ENCODE measurements at regions not wholly inside any gene's neighbourhood (a gene's known extent, or its start where the extent isn't known, plus 50 kb on each side); places are given as distances from the start of the nearest gene placed in this dataset.

GRCh38 chr7:22939842-22940241 is 74.1 kb downstream of the HYCC1 start:
- ATAC-seq (no peak), DNase-seq (ENCODE audit: low read depth, low spot score) (no peak)
- no peak overlapping the region for H3K4me3 ChIP-seq (ENCODE audit: low read depth in 2 of 2, low read length in 2 of 2)
- intact Hi-C loops (cut with micrococcal nuclease; ENCODE audit: unreplicated experiment): loop anchor here (5.0 kb wide), 1 partner anchor 117 kb away; no protein-coding TSS in a partner anchor
- no peaks in the 10 kb centered on the region for H3K27me3 ChIP-seq (ENCODE audit: control insufficient read depth, insufficient read depth, low read length)
- no peaks in the 10 kb centered on the region for H3K9me3 ChIP-seq (ENCODE audit: control insufficient read depth, insufficient read depth, low read depth, low read length)
- no peak for TF ChIP-seq REST (IDR thresholded peaks at IDR 0.05; ENCODE audit: insufficient read depth in 1 of 2, low read depth in 2 of 2, low read length in 1 of 2)
- TF ChIP-seq POLR2AphosphoS5 (IDR thresholded peaks at IDR 0.05; ENCODE audit: low read depth, low read length): no peak
- no peak for TF ChIP-seq SIN3A (IDR thresholded peaks at IDR 0.05; ENCODE audit: borderline replicate concordance, insufficient read depth, low read depth, low read length)
- TF ChIP-seq TCF7L2 (IDR thresholded peaks at IDR 0.05; ENCODE audit: low read depth, low read length): no peak
- no peak for TF ChIP-seq CTCF (IDR thresholded peaks at IDR 0.05)
- H3K27ac ChIP-seq (ENCODE audit: low read length): no peak overlapping the region
- CTCF ChIA-PET: no interaction called here
- POLR2A ChIA-PET: no interaction called here
- no TSS peak for BruUV-seq (replicated peaks)
- in situ Hi-C loops (cut with HindIII; ENCODE audit: low pct_unique_long_range_greater_than_20kb, low sequenced_read_pairs): no loop called here
- H3K4me1 ChIP-seq (ENCODE audit: control insufficient read depth, insufficient read depth, low read length): no peaks in the 10 kb centered on the region
- H3K36me3 ChIP-seq (ENCODE audit: control insufficient read depth, insufficient read depth, low read length): no peaks in the 10 kb centered on the region

GRCh38 chr7:22937946-22938345 is 76.0 kb downstream of the HYCC1 start:
- H3K4me1 ChIP-seq (ENCODE audit: control insufficient read depth, insufficient read depth, low read length): no peaks in the 10 kb centered on the region
- ChIA-PET POLR2A (no interaction called here), CTCF (no interaction called here)
- DNase-seq (ENCODE audit: low read depth, low spot score) (no peak), ATAC-seq (no peak)
- no peaks in the 10 kb centered on the region for H3K27me3 ChIP-seq (ENCODE audit: control insufficient read depth, insufficient read depth, low read length)
- in situ Hi-C loops (cut with HindIII; ENCODE audit: low pct_unique_long_range_greater_than_20kb, low sequenced_read_pairs): no loop called here
- H3K9me3 ChIP-seq (ENCODE audit: control insufficient read depth, insufficient read depth, low read depth, low read length): no peaks in the 10 kb centered on the region
- H3K4me3 ChIP-seq (ENCODE audit: low read depth in 2 of 2, low read length in 2 of 2): no peak overlapping the region
- H3K27ac ChIP-seq (ENCODE audit: low read length): no peak overlapping the region
- BruUV-seq (replicated peaks): no TSS peak
- intact Hi-C loops (cut with micrococcal nuclease; ENCODE audit: unreplicated experiment): loop anchor here (5.0 kb wide), 1 partner anchor 119 kb away; no protein-coding TSS in a partner anchor
- H3K36me3 ChIP-seq (ENCODE audit: control insufficient read depth, insufficient read depth, low read length): no peaks in the 10 kb centered on the region
- TF ChIP-seq POLR2AphosphoS5 (IDR thresholded peaks at IDR 0.05; ENCODE audit: low read depth, low read length) (no peak), SIN3A (IDR thresholded peaks at IDR 0.05; ENCODE audit: borderline replicate concordance, insufficient read depth, low read depth, low read length) (no peak), TCF7L2 (IDR thresholded peaks at IDR 0.05; ENCODE audit: low read depth, low read length) (no peak), REST (IDR thresholded peaks at IDR 0.05; ENCODE audit: insufficient read depth in 1 of 2, low read depth in 2 of 2, low read length in 1 of 2) (no peak), CTCF (IDR thresholded peaks at IDR 0.05) (no peak)

Measured in Panc1 (cell line).